Fibroblast of lung (primary cell): ENCODE measurements at regions not wholly inside any gene's neighbourhood (a gene's known extent, or its start where the extent isn't known, plus 50 kb on each side); places are given as distances from the start of the nearest gene placed in this dataset.

Experiments used
- DNase-seq, 2 donors: peaks; one replicate each; pipeline versions ENCODE4 v3.0.0 to v3.0.0-alpha.2; 2010; ENCODE audit warnings: low read depth in 2 of 2
- H2AFZ ChIP-seq: 2 replicates; pipeline ENCODE4 v1.5.1; 2012; ENCODE audit warnings: low read length, control low read depth, inconsistent platforms
- H3K27ac ChIP-seq: 2 replicates; pipeline ENCODE4 v1.5.1; 2011; ENCODE audit warnings: low read length, control low read depth; ENCODE audit not compliant: insufficient read depth
- H3K27me3 ChIP-seq: 2 replicates; pipeline ENCODE4 v1.5.1; 2011; ENCODE audit warnings: mild to moderate bottlenecking, low read length; ENCODE audit not compliant: control insufficient read depth, insufficient read depth
- H3K36me3 ChIP-seq: 2 replicates; pipeline ENCODE4 v1.5.1; 2011; ENCODE audit warnings: low read length; ENCODE audit not compliant: control insufficient read depth, insufficient read depth
- H3K4me1 ChIP-seq: 2 replicates; pipeline ENCODE4 v1.5.1; 2011; ENCODE audit warnings: low read length; ENCODE audit not compliant: control insufficient read depth, insufficient read depth; ENCODE audit errors: extremely low read depth
- H3K4me2 ChIP-seq: 2 replicates; pipeline ENCODE4 v1.5.1; 2011; ENCODE audit warnings: low read length, control low read depth; ENCODE audit not compliant: insufficient read depth; ENCODE audit errors: extremely low read depth
- H3K4me3 ChIP-seq, 4 experiments: fragments of 200-600 bp in 1 of 4; sonication (generic) in 1 of 4; replicated peaks in 1 of 4; 2 replicates each; pipeline ENCODE4 v1.5.1; 2011 to 2016; ENCODE audit warnings: low read length in 4 of 4, low read depth in 3 of 4, mild to moderate bottlenecking in 3 of 4, control low read depth in 2 of 4, inconsistent platforms in 1 of 4, mixed read lengths in 1 of 4; ENCODE audit not compliant: insufficient read depth in 1 of 4; ENCODE audit errors: control extremely low read depth in 1 of 4
- H3K79me2 ChIP-seq: 2 replicates; pipeline ENCODE4 v1.5.1; 2012; ENCODE audit warnings: mild to moderate bottlenecking, low read length, inconsistent platforms; ENCODE audit not compliant: control insufficient read depth, insufficient read depth
- H3K9ac ChIP-seq: 2 replicates; pipeline ENCODE4 v1.5.1; 2011; ENCODE audit warnings: mild to moderate bottlenecking, low read length, control low read depth; ENCODE audit not compliant: insufficient read depth
- H3K9me3 ChIP-seq: 2 replicates; pipeline ENCODE4 v1.5.1; 2012; ENCODE audit warnings: low read depth, low read length; ENCODE audit not compliant: control insufficient read depth, insufficient read depth
- H4K20me1 ChIP-seq: 2 replicates; pipeline ENCODE4 v1.5.1; 2011; ENCODE audit warnings: low read length; ENCODE audit not compliant: control insufficient read depth, insufficient read depth; ENCODE audit errors: extremely low read depth
- CTCF ChIP-seq, 2 donors: IDR thresholded peaks in 1 of 2; conservative IDR thresholded peaks in 1 of 2; 1 replicate in 1 of 2; 2 replicates in 1 of 2; pipeline ENCODE4 v1.5.1; 2011 to 2012; ENCODE audit warnings: low read length in 2 of 2, control low read depth in 1 of 2, inconsistent platforms in 1 of 2, low read depth in 1 of 2, mild to moderate bottlenecking in 1 of 2
- EZH2 ChIP-seq: IDR thresholded peaks from 2 replicates; pipeline ENCODE4 v1.5.1; 2012; ENCODE audit warnings: low read length, control low read depth, mild to moderate bottlenecking; ENCODE audit errors: missing control alignments

GRCh38 chrY:12465706-12466105, 235.3 kb upstream of the USP9Y start:
- no peak for DNase-seq
- Histone ChIP-seq H3K27ac (no peak overlapping the region), H3K9me3 (no peaks in the 10 kb centered on the region), H4K20me1 (no peaks in the 10 kb centered on the region), H3K36me3 (no peaks in the 10 kb centered on the region), H3K4me2 (no peak overlapping the region), H3K9ac (no peak overlapping the region), H2AFZ (no peak overlapping the region), H3K4me3 (no peak overlapping the region), H3K27me3 (no peaks in the 10 kb centered on the region), H3K4me1 (no peaks in the 10 kb centered on the region), H3K79me2 (no peaks in the 10 kb centered on the region)
- TF ChIP-seq CTCF (conservative IDR thresholded peaks at IDR 0.05 in 1 of 2, IDR thresholded peaks at IDR 0.05 in 1 of 2; ENCODE audit: low read depth in 1 of 2, low read length in 2 of 2) = no peak
- no peak for TF ChIP-seq EZH2

- DNase-seq = no peak
- no peaks in the 10 kb centered on the region for H3K36me3 ChIP-seq
Observed at GRCh38 chrY:12469081-12469480, 231.9 kb upstream of the USP9Y start.

GRCh38 chrY:12474472-12474871, 226.6 kb upstream of the USP9Y start:
- no peak for DNase-seq
- Histone ChIP-seq H3K79me2 (no peaks in the 10 kb centered on the region), H3K9me3 (no peaks in the 10 kb centered on the region), H2AFZ (no peak overlapping the region), H3K4me1 (no peaks in the 10 kb centered on the region), H3K27ac (no peak overlapping the region), H4K20me1 (no peaks in the 10 kb centered on the region), H3K4me2 (no peak overlapping the region), H3K36me3 (no peaks in the 10 kb centered on the region), H3K27me3 (no peaks in the 10 kb centered on the region), H3K9ac (no peak overlapping the region), H3K4me3 (no peak overlapping the region)
- no peak for TF ChIP-seq CTCF (conservative IDR thresholded peaks at IDR 0.05 in 1 of 2, IDR thresholded peaks at IDR 0.05 in 1 of 2; ENCODE audit: low read depth in 1 of 2, low read length in 2 of 2)
- TF ChIP-seq EZH2 = no peak

More at GRCh38 chrY:12469081-12469480, 231.9 kb upstream of the USP9Y start:
- H3K4me2 ChIP-seq = no peak overlapping the region
- H2AFZ ChIP-seq = no peak overlapping the region
- H3K27me3 ChIP-seq = no peaks in the 10 kb centered on the region
- no peaks in the 10 kb centered on the region for H3K79me2 ChIP-seq
- H3K4me3 ChIP-seq = no peak overlapping the region
- H3K4me1 ChIP-seq = no peaks in the 10 kb centered on the region
- TF ChIP-seq CTCF (conservative IDR thresholded peaks at IDR 0.05 in 1 of 2, IDR thresholded peaks at IDR 0.05 in 1 of 2; ENCODE audit: low read depth in 1 of 2, low read length in 2 of 2) (no peak), EZH2 (no peak)
- no peak overlapping the region for H3K27ac ChIP-seq
- H3K9me3 ChIP-seq = no peaks in the 10 kb centered on the region
- no peak overlapping the region for H3K9ac ChIP-seq
- H4K20me1 ChIP-seq = no peaks in the 10 kb centered on the region
